GM19351 (cell line): ENCODE measurements at regions not wholly inside any gene's neighbourhood (a gene's known extent, or its start where the extent isn't known, plus 50 kb on each side); places are given as distances from the start of the nearest gene placed in this dataset.

Experiments used
- ATAC-seq: cut with Tn5 transposase; IDR thresholded peaks from one replicate; pipeline ENCODE4 v1.9.1; 2021; ENCODE audit warnings: mild to moderate bottlenecking, moderate library complexity; ENCODE audit not compliant: unreplicated experiment

DNA sequence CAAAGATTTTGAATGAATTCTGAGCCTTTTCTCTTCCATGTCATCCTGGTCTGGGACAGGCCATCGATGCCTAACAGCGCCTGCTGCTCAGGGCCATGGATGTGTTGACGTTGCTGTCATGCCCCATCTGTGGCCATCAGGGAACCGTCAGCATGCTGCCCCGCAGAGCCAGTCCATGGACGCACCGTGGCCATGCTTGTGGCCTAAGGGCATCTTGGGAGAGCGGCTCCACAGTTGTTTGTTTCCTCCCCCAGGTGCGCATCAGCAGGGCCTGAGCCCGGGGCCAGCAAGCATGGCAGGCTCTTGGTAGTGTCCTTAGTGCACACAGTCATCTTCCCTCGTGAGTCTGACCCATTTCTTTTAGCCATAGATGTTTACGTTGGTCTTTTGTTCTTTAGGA, 142.7 kb downstream of the VAPA start:
- ATAC-seq = no peak

DNA sequence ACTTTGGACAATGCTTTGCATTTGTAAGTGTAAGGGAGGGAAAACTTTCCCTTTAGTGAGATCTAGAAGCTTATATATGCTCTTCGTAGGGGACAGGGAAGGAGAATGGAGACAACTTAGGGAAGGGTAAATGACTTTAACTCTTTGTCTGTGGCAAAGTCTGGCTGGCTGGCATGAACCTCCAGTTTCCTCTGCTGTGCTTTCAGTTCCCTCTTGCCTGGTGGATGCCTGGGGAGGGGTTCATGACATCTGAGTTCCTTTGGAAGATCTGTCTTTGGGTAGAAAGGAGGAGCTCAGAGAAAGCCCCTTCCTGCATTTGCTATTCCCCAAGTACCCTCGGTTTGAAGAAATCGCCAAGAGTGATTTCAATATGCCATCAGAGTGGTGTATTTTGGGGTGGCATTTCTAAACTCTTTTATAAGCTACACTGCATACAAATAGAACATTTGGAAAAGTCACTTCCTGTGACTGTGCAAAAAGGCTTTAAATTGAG, 143.6 kb downstream of the VAPA start:
- no peak for ATAC-seq

DNA sequence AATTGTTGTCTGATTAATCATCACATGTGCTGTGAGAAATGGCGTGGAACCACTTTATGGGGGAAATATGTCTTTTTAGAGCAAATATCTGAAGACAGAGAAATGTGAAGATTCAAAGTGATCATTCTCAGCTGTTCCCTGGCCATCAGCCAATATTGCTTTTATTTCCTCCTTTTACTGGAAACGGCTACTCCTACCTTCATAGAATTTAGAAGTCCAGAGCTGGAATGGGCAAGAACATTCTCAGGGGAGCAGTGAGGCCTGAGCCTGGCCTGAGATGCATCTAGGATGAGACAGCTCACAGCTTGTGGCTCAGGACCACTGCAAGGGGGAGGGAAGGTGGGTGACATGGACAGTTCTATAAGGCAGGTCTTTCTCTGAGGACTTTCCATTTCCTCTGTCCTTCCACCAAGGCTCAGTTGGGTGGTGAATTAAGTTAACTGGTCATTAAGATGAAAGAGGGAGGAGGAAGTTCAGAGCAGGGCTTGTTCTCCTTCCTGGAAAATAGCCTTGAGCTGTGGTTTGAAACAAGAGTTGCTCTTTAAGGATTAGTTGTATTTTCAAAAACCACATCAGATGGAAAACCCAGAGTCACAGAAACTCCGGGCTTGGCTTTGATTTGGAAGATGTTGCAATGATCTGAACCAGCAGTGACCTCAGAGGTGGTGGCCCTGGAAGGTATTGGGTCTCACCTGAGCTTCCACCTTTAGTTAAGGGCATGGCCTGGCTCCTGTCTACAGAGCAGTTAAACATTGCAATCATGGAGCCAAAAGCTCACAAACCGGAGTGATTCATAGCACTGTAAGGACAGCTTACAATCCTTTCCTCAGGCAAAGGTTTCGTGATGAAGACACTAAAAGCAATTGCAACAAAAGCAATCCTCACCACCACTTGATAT, 144.3 kb downstream of the VAPA start:
- ATAC-seq = no peak

DNA sequence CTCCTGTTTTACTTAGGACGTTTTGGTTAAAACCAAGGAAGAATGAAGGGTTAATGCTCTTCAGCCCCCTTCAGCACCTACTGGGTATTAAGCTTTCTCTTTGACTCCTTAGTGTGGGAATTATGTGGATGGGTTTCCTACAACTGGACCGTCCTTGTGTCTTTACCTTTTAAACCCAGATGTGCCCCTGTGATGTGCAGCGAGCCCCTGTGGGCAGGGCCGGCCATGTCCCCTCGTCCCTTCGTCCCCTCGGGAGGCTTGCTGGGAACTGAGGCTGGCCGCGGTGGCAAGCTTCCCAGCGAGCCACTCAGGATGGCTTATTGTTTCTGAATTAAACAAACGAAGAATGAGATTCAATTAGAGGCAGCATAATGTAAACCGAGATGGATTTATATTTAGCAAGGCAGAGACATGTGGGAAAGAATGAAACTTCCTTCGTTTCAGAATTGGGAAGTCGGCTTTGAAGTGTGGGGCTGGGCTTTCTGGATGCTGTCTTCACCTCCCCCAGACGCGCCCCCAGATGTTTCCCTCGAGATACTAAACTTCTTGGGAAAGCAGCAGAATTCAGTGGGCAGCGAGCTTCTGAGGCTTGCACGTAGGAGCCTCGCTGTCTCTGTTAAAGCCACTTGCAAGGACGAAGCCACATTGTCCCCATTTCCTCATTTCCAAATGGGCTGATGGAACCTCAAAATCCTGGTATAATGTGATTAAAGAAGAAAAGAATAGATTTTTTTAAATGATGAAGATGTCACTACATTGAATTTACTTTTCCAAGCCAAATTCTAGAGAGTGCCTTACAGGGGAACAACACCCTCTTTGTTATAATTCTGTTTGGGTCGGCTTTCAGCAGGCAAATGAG, 146.0 kb downstream of the VAPA start:
- ATAC-seq = no peak

DNA sequence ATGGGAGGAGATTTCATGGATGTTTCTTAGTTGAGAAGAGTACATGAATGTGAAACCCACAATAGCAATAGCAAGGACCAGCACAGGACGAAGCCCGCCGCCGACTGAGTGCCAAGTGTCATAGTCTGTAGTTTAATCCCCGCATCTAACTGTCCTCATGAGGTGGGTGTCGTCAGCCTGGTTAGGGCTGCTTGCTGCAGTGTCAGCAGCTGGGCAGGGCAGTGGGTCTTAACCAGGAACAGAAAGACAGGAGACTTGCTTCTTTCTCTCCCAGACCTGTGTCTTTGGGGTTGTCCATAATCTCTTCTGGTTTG, 146.6 kb downstream of the VAPA start:
- ATAC-seq = no peak

DNA sequence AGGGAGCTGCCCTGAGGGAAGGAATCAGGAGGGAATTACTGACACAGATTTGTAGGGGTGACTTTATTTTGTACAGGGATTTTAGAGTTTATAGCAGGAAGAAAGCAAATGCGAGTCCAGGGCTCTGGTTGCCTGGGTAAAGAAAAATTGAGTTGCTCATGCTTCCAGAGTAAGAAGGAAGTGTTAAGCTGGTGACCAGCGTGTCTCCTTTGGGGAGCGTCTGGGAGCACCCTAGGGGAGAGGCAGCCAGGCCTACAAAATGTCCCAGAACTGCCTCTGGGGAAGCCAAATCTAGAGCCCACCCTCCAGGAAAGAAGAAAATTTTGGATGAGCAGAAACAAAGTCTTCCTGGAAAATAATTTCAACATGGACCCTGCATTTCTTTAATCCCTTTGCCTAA, 147.0 kb downstream of the VAPA start:
- no peak for ATAC-seq

DNA sequence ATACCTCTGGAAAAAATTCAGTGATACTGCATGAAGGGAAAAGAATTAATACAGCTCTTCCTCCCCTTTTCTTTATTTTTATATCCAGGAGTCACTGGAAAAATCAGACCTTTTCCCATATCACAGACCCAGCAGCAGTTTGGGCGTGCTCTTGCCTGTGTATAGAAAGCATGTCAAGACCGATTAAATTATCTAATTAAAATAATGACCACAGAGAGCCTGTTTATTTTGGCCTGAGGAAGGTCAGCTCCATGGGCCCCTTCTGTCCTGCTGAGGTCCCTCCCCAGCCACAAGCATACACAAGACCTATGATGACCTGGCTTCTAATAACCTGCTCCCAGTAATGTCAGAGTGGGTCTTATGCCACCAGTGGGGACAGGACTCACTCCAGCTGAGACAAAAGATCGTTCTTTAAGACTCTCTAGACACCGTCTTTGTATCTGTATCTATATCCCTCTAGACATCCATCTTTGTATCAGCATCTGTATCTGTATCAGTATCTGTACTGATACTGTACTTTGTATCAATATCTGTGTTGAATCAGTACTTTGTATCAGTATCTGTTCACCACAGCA, 147.8 kb downstream of the VAPA start:
- ATAC-seq = no peak

DNA sequence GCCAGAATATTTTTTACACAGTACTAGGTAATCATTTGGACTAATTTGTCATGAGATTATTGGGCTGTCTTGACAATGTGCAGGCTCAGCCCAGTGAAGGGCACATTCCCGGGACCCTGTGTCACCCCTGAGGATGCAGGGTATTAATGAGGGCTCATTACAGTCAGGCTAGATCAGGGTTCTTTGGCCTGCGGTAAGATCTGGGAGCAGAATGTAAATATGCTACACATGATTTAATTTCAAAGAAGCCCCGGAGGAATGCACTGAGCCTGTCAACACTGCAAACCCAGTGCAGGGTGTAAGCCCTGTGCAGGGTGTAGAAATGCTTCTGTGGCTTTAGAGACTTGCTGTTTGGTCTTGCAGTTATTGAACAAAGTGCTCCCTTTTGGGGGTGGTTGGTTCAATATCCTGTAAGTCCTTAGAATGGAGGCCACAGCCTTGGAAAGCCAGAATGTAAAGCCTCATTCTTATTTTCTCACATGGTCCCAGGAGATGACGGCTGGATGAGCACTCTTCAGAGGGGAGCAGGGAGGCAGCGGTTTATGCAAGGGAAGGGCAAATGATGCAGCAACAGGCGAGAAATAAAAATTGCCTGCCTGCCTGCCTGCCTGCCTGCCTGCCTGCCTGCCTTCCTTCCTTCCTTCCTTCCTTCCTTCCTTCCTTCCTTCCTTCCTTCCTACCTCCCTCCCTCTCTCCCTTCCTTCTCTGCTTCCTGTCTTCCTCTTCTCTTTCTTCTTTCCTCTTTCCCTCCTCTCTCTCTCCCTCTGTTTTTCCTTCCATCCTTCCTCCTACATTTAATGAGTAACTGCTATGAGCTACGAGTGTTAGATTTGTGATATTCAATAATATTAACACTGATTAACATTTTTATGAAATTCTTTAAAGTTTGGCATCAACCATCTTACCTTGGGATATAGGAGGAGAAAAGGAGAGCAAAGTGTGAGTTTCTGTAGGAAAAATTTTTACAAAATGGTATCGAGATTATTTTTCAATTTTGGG, 148.8 kb downstream of the VAPA start:
- no peak for ATAC-seq

DNA sequence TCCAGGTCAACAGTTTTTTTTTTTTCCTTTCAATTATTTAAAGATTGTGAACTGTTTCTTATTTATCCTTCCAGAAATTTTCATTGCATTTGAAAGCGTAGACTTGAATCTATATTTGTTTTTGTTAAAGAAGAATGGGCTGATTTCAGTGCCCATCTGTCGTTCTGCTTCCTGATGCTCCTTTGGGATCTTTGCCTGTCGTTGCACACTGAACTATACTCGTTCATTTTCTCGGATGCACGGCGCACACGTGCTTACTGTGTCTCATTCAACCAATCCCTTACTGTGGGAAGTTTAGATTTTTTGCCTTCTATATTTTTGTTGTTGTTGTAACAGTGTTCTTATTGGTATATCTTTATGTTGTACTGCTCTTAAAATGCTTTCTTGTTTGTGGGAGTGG, 149.7 kb downstream of the VAPA start:
- no peak for ATAC-seq

DNA sequence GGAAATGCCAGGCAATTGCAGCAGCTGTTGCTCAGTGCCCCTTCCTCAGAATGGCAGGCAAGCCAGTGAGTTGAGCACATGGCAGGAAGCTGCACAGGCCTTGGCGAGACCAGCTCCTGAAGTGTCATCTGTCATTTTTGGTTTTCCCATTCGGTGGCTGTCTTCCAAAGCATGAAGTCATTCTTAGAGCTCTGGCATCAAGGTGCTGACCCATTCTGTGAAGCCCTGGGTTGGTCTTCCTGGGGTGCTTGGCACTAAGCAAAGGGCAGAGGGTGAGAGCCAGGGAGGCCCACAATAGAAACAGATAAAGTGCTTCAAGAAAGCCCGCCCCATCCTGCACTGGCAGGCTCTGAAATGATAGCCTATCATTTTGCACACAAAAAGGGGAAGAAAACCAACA, 150.5 kb downstream of the VAPA start:
- ATAC-seq = no peak

DNA sequence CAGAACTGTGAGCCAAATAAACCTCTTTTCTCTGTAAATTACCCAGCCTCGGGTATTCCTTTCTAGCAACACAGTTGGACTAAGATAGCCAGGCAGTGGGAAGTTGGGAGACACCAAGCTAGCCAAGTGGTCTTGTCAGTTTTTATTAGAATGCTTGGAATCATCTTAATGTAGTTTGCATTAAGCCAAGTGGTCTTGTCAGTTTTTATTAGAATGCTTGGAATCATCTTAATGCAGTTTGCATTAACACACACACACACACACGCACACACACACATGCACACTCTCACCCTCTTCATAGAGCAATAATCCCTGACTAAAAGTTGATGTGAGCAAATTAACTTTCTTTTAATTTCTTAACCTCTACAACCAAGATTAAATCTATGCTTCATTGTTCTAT, 151.5 kb downstream of the VAPA start:
- ATAC-seq = no peak

DNA sequence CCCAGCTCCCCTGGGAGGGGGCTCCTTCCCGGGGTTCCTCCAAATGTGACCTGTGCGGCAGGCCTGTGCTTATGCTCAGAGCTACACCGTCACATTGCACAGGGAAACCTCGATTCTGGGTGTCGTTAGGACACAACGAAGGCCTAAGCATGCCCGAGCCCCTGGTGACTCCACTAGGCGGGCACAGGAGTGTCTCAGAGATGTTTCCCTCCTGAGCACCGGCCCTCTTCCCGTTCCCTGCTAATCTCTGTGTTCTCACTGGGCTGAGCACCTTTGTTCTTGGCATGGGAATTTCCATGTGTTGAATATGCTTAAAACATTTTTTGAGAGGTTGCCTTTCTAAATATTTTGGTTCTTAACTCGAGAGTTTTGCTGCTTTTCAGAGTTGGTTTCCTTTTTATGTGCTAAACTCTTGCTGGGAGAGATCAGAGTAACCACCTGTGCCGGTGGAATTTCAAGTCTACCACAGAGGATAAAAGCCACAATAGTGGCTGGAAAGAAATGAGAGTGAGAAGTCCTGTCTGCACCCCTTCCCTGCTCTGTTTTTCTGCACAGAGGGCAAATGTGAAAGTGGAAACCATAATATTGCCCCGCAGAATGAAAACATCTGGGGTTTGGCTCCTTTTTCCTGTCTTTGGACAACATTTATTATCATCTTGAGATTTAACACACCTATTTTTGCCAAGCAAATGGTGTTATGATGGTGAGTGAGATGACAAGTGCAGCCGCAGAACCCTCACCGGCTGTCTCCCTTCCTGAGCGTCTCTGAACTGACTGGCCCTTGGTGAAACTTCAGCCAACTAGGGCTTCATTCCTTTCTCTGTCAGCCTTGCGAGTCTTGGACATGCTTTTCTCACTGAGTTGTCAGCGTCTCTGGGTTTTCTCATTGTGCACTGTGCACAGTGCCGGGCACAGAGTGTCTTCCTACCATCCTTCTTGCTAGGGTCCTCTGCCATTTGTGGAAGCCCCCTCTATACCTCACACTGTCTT, 154.1 kb downstream of the VAPA start:
- no peak for ATAC-seq

DNA sequence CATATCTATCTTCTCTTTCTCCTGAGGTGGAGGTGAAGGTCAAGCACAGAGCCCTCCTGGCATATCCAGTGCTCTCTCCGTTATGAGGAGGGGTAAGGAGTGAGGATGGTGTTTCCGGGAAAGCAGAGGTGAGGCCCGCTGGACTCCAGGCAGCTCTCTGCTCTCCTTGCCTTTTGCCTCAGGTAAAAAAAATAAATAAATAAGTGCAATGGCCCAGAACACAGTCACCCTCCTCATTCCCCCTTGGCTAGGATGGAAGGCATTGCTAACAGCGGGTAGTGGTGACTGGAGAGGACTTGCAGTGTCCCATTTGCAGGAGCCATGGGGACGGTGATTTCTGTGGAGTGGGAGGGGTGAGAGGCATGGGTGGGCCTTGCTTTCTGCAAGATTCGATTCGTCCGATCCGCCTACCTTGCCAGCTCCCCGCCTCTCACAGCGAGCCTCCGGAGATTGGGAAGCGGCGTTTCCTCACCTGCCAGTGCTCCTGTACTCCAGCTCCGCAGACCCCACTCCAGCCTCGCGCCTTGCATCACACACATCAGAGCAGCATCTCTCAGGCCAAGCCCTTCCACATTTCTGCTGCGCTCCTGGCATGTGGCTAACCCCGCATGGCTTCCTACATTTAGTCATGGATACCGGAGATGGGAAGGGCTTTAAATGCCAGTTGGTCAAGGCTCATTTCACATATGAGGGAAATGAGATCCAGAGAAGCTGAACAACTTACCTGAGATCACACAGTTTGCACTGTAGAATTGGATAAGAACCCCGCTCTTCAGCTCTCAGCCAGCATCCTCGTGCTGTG, 155.2 kb downstream of the VAPA start:
- no peak for ATAC-seq

DNA sequence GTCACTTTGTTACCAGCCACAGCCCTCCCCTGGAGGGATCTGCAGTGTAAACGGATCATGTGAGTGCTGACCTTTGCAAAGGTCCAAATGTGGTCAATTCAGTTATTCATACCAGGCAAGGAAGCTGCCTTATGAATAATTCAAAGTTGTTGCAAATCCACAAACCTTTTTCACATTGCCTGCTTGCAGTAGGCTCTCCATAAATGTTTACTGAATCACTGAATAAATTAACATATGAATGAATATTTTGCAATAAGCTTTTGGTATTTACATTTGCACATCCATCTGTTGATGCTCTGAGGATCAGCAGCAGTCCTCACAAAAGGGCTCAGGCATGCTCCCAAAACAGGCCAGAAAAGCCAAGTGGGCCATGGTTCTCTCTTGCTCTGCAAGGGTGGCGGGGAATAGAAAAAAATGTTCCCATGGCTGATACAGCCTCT, 156.8 kb downstream of the VAPA start:
- no peak for ATAC-seq

DNA sequence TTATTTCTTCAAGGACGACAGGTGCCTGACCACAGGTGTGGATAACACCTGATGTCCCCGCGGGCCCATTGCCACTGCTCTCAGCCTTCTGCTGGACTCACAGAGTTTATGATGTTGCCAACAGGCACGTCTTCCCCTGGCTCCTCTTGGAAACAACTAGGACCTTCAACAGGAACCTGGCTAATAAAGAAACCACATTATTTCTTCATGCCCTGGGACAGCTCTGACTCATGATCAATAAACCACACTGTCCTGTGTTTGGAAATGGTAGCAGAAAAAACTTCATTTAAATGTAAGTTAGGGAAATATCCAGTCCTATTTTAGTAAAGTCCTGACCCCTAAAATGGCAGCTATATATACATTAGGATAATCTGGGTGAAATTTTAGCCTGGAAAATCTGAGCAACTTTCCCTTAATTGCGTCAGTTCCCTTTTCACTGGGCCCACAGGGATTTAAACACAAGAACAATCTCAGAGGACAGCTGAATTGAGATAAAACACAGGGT, 158.9 kb downstream of the VAPA start:
- no peak for ATAC-seq

DNA sequence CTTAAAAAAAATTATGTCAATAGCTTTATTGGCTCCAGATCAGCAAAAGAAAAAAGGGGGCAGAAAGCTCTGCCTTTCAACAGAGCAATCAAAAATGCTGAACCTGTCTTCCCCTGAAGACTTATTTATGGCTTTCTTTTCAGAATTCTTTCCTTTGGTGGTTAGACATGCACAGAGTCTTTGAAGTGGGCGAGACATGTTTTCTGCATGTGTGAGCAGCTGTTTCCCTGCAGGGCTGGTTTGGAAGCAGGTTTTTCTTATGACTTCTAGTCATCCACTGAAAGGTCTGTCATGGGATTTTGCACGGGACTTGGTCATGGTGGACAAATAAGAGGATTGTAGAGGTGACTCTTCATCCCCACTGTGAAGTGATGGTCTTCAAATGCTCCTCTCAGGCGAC, 160.3 kb downstream of the VAPA start:
- no peak for ATAC-seq

DNA sequence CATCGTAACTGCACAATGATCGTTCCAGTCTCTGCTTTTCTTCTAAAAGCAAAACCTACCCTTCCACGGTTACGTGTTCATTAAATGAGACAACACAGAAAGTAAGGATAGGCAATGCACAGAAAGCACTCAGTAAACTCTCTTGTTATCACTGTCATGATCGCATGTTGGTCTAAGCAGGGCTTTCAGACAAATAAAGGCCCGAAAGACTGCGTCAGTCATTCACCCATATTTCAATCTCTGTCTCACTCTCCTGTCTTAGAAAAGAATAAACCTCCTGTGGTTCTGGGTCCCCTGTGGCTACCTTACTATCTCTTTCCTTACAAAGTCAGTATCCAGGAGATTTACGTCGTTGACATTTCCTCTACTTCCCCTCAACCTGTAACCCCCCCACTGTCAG, 160.9 kb downstream of the VAPA start:
- no peak for ATAC-seq

DNA sequence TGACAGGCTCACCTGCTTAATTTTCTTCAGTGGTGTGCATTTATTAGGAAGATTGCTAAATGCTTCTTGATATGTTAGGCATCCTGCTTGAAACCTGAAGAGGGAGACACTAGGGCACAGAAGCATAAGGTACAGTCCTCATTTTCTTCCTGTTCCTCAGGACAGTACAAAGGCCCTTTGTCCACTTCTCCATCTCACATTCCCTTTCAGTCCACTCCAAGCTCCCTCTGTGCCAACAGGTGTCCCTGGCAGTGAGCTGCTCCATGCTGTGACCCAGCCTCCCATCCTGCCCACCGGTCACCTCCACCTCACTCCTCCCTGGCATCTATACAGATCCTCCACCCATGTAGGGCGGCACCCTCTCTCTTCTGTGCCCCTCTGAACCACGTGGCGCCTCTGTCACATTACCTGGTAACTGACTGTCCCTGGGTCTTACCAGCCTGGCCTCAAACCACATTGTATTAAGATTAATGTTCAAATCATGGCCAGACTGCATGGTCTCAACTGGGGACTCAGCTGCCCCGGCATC, 162.8 kb downstream of the VAPA start:
- no peak for ATAC-seq
